ENCODE measurements at regions not wholly inside any gene's neighbourhood (a gene's known extent, or its start where the extent isn't known, plus 50 kb on each side); places are given as distances from the start of the nearest gene placed in this dataset.

- TF ChIP-seq CTCF (IDR thresholded peaks at IDR 0.05; ENCODE audit: low read depth, low read length, poor library complexity, severe bottlenecking) (no peak), EZH2phosphoT487 (IDR thresholded peaks at IDR 0.05; ENCODE audit: borderline replicate concordance, low read length) (no peak)
Measured at GRCh38 chr7:85830982-85831381, 644.1 kb upstream of the SEMA3D start.
